GM12872 (cell line): ENCODE measurements at regions not wholly inside any gene's neighbourhood (a gene's known extent, or its start where the extent isn't known, plus 50 kb on each side); places are given as distances from the start of the nearest gene placed in this dataset.

Source experiments
- CTCF ChIP-seq: IDR thresholded peaks from 3 replicates; pipeline ENCODE4 v1.5.1; 2011; ENCODE audit warnings: low read depth, mild to moderate bottlenecking, low read length, moderate library complexity; ENCODE audit not compliant: insufficient read depth

DNA sequence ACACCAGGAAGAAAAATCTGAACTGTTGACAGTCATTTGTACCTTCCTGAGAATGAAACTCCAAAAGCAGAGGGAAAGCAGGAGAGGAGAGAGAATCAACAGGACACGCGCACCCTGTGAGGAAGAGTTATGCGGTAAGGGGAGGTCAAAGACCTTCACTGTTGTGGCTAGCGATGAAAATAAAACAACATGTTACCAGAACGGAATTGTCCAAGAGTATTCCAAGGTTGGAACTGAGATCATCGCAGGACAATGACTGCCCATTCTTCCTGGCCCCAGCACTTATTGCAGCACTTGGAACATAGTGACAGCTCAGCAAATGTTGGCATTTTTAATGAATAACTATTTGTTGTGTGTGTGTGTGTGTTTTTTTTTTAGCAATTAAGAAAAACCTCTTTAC is 176.0 kb upstream of the TSC22D1 start:
- no peak for TF ChIP-seq CTCF

GRCh38 chr13:44750630-44751029 is 174.5 kb upstream of the TSC22D1 start:
- no peak for TF ChIP-seq CTCF

DNA sequence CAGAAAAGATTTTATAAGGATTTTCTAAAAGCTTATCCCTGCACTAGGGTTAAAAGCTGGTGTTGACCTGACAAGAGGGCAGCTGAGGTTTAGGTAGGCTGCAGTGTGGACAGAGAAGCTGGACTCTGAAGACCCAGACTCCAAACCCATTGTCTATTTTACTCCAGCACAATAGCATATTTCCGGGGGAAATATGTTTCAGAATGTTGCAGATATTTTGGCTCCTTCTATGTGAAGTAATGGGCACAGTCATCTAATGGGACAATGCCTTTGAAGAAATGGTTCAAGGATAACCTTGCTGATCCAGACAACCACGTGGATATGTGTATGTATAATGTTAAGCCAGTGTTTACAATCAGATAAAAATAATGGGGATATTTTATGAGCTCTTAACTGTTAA is 173.8 kb upstream of the TSC22D1 start:
- no peak for TF ChIP-seq CTCF

- TF ChIP-seq CTCF = no peak
These were observed 172.3 kb upstream of the TSC22D1 start for GRCh38 chr13:44748439-44748838.

DNA sequence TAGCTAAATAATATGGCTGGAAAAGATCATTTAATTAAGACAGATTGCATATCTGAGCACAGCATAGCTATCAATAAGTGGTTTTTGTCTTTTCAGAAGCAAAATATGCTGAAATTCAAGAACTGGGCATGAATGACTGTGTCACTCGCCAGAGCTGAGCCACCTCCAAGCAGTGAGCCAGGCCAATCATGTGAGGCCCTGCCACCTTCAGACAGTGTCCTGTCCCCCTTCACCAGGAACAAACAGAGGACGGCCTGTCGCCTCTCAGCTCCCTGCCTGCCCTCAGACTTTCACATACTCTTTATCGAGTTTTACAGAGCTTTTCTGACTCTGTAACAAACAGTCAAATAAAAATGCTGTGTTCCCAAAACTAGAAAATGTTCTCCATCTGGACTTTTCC is 171.0 kb upstream of the TSC22D1 start:
- TF ChIP-seq CTCF = no peak

DNA sequence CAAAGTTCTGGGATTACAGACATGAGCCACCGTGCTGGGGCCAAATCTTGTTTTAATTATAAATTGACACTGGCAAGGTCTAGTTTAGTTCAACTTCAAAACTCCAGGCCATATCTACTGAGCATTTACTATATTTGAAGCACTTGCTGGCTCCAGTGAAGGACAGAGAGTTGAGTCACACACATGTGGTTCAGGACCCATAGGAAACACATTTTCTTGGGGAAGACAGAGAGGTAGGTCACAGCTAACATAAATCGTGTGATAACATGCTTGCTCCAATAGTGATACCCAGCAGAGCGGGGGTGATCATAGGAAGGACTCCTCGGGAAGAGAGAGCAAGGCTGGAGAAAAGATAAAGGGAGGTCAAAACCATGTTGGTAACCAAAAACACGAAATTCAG is 170.6 kb upstream of the TSC22D1 start:
- TF ChIP-seq CTCF = no peak

- no peak for TF ChIP-seq CTCF
These were observed 168.9 kb upstream of the TSC22D1 start for GRCh38 chr13:44744880-44745633.

DNA sequence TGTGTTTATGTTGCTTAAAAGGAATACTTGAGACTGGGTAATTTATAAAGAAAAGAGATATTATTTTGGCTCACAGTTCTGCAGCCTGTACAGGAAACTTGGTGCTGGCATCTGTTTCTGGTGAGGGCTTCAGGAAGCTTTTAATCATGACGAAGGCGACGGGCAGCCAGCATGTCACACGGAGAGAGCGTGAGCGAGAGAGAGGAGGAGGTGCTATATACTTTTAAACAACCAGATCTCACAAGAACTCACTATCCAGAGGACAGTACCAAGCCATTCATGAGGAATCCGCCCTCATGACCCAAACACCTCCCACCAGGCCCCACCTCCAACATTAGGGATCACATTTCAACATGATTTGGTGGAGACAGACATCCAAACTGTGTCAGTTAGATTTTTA is 163.4 kb upstream of the TSC22D1 start:
- no peak for TF ChIP-seq CTCF
